ENCODE measurements at regions not wholly inside any gene's neighbourhood (a gene's known extent, or its start where the extent isn't known, plus 50 kb on each side); places are given as distances from the start of the nearest gene placed in this dataset.

DNA sequence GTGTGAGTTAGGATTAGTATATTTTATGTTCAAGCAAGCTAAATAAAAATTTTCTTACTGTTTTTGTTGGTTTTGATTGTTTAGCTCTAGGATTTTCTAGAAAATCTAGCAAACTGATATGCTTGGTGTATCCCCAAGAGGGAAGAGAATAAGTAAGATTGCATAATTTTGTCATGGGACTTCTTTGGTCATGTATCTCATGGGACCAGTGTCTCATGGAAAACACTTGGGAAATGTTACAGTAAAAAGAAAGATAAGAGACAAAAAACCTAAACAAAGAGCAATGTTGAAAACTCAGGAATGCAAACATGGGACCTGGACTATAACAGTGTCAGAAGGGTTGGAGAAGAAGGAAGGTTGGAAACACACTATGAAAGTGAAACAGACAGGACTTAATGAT is 119.4 kb downstream of the TLR4 start (continued):
- TF ChIP-seq, protein P1, sequence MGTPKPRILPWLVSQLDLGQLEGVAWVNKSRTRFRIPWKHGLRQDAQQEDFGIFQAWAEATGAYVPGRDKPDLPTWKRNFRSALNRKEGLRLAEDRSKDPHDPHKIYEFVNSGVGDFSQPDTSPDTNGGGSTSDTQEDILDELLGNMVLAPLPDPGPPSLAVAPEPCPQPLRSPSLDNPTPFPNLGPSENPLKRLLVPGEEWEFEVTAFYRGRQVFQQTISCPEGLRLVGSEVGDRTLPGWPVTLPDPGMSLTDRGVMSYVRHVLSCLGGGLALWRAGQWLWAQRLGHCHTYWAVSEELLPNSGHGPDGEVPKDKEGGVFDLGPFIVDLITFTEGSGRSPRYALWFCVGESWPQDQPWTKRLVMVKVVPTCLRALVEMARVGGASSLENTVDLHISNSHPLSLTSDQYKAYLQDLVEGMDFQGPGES (IDR thresholded peaks at IDR 0.05), result no peak

DNA sequence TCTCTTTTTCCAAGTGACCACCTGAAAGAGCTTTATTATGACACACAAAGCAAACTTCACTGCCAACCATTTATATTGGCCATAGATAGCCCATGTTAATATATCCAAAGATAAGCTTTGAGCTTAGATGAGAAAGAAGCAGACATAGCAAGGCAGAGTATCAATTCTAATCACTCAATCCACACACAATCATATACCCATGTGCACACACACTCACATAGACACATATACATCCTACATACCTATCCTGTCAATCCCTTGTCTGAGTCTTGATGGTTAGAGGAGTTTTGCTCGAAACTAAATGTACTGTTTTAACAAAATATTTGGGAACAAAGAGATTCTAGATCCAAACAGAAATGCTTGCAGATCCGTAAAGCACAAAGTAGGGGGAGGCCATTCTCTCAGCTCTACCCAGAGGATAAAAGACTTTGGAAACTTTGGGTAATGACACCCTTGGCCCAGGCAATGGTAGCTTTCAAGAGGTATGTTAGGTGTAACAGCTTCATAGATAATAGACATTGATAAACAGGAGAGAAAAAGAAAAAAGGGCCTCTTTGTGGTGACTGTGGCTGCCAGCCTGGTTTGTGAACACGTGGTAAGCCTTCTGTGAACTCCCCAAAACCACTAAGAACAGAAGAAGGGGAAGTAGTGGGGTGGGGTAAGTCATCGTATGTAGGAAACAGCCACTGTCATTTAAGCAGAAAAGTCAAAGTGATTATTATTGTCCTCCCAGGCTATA is 121.6 kb downstream of the TLR4 start:
- WGBS (ENCODE audit: insufficient coverage, insufficient replicate concordance, low lambda C conversion rate, missing lambda C conversion rate), result 9% methylated on average over 4 of the region's 4 CpGs
- peak; percentile 18 for FAIRE-seq
- Histone ChIP-seq H2AFZ (ENCODE audit: control insufficient read depth, low read depth, low read length) (no peak overlapping the region), H3K27me3 (replicated peaks in 1 of 2; ENCODE audit: control insufficient read depth in 2 of 2, insufficient read depth in 2 of 2, low read length in 1 of 2) (no peaks in the 10 kb centered on the region), H3K9me3 (replicated peaks; ENCODE audit: control insufficient read depth, insufficient read depth, low read length) (no peaks in the 10 kb centered on the region), H3K27ac (ENCODE audit: control insufficient read depth, insufficient read depth) (no peak overlapping the region), H4K20me1 (ENCODE audit: control insufficient read depth, insufficient read depth) (no peaks in the 10 kb centered on the region), H3K4me3 (no peak overlapping the region), H3K79me2 (ENCODE audit: control insufficient read depth, insufficient read depth, low read length) (no peaks in the 10 kb centered on the region), H3K4me1 (ENCODE audit: control insufficient read depth, insufficient read depth, low read length) (peaks cover 11% of the 10 kb centered on the region), H3K9ac (ENCODE audit: control insufficient read depth, insufficient read depth, low read length) (no peak overlapping the region), H3K36me3 (ENCODE audit: control insufficient read depth in 2 of 2, insufficient read depth in 2 of 2, low read length in 1 of 2) (no peaks in the 10 kb centered on the region), H3K4me2 (ENCODE audit: control insufficient read depth, insufficient read depth) (0 out of 2 replicates have a peak overlapping the region, but pooled peaks have one; percentile 25)
- intact Hi-C loops (cut with micrococcal nuclease; ENCODE audit: unreplicated experiment), result no loop called here
- no TSS peak for BruUV-seq (replicated peaks)
- peak; percentile 99 for ATAC-seq
- ChIA-PET RAD21 (ENCODE audit: unreplicated experiment) (interaction anchor here (1.3 kb wide), 1 partner anchor 103 kb away, joined by 3 read pairs; no protein-coding TSS in a partner anchor), POLR2A (no interaction called here), CTCF (interaction anchor here (0.7 kb wide), 1 partner anchor 926 kb away, joined by 5 read pairs; no protein-coding TSS in a partner anchor), SMC1A (ENCODE audit: uncharacterized antibody, unreplicated experiment) (interaction anchor here (0.7 to 1.4 kb wide), 5 partner anchors 12 to 94 kb away, joined by 3 to 5 read pairs (median 4); no protein-coding TSS in a partner anchor)
- peak; percentile 40 for DNase-seq (ENCODE audit: low read depth, low spot score)
- in situ Hi-C loops (cut with MboI), result no loop called here
- TF ChIP-seq ATF7 (IDR thresholded peaks at IDR 0.05; ENCODE audit: low read depth) (peak; percentile 44; the same call in 1 of the 2 replicates), CREM (IDR thresholded peaks at IDR 0.05; ENCODE audit: low read depth) (no peak), IKZF2 (IDR thresholded peaks at IDR 0.05) (peak; percentile 57 to 60; a peak in 3 of 4 replicates), KAT2A (conservative IDR thresholded peaks at IDR 0.05; ENCODE audit: control insufficient read depth, low read depth, low read length) (no peak), ZZZ3 (IDR thresholded peaks at IDR 0.05; ENCODE audit: control insufficient read depth, insufficient read length, low read depth) (no peak)
- TF ChIP-seq, protein P2, sequence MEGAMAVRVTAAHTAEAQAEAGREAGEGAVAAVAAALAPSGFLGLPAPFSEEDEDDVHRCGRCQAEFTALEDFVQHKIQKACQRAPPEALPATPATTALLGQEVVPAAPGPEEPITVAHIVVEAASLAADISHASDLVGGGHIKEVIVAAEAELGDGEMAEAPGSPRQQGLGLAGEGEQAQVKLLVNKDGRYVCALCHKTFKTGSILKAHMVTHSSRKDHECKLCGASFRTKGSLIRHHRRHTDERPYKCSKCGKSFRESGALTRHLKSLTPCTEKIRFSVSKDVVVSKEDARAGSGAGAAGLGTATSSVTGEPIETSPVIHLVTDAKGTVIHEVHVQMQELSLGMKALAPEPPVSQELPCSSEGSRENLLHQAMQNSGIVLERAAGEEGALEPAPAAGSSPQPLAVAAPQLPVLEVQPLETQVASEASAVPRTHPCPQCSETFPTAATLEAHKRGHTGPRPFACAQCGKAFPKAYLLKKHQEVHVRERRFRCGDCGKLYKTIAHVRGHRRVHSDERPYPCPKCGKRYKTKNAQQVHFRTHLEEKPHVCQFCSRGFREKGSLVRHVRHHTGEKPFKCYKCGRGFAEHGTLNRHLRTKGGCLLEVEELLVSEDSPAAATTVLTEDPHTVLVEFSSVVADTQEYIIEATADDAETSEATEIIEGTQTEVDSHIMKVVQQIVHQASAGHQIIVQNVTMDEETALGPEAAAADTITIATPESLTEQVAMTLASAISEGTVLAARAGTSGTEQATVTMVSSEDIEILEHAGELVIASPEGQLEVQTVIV (IDR thresholded peaks at IDR 0.05; ENCODE audit: borderline replicate concordance, partially characterized antibody), result no peak
- TF ChIP-seq, protein P3, sequence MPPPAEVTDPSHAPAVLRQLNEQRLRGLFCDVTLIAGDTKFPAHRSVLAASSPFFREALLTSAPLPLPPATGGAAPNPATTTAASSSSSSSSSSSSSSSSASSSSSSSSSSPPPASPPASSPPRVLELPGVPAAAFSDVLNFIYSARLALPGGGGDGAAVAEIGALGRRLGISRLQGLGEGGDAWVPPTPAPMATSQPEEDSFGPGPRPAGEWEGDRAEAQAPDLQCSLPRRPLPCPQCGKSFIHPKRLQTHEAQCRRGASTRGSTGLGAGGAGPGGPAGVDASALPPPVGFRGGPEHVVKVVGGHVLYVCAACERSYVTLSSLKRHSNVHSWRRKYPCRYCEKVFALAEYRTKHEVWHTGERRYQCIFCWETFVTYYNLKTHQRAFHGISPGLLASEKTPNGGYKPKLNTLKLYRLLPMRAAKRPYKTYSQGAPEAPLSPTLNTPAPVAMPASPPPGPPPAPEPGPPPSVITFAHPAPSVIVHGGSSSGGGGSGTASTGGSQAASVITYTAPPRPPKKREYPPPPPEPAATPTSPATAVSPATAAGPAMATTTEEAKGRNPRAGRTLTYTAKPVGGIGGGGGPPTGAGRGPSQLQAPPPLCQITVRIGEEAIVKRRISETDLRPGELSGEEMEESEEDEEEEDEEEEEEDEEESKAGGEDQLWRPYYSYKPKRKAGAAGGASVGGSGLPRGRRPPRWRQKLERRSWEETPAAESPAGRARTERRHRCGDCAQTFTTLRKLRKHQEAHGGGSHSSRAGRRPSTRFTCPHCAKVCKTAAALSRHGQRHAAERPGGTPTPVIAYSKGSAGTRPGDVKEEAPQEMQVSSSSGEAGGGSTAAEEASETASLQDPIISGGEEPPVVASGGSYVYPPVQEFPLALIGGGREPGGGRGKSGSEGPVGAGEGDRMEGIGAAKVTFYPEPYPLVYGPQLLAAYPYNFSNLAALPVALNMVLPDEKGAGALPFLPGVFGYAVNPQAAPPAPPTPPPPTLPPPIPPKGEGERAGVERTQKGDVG (CRISPR knock-in tag; IDR thresholded peaks at IDR 0.05), result no peak
- TF ChIP-seq, protein P4, sequence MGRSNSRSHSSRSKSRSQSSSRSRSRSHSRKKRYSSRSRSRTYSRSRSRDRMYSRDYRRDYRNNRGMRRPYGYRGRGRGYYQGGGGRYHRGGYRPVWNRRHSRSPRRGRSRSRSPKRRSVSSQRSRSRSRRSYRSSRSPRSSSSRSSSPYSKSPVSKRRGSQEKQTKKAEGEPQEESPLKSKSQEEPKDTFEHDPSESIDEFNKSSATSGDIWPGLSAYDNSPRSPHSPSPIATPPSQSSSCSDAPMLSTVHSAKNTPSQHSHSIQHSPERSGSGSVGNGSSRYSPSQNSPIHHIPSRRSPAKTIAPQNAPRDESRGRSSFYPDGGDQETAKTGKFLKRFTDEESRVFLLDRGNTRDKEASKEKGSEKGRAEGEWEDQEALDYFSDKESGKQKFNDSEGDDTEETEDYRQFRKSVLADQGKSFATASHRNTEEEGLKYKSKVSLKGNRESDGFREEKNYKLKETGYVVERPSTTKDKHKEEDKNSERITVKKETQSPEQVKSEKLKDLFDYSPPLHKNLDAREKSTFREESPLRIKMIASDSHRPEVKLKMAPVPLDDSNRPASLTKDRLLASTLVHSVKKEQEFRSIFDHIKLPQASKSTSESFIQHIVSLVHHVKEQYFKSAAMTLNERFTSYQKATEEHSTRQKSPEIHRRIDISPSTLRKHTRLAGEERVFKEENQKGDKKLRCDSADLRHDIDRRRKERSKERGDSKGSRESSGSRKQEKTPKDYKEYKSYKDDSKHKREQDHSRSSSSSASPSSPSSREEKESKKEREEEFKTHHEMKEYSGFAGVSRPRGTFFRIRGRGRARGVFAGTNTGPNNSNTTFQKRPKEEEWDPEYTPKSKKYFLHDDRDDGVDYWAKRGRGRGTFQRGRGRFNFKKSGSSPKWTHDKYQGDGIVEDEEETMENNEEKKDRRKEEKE (IDR thresholded peaks at IDR 0.05), result no peak

All from GM12878 (cell line).